Aorta (tissue), 5 donors: ENCODE measurements at regions not wholly inside any gene's neighbourhood (a gene's known extent, or its start where the extent isn't known, plus 50 kb on each side); places are given as distances from the start of the nearest gene placed in this dataset.
A peak's percentile ranks its signal among the peaks of the same experiment; 100 is the strongest.

ENCODE experiments used
- ATAC-seq: fragments of 200-7000 bp; cut with Tn5 transposase; one replicate; pipeline ENCODE4 v1.9.1; 2022; ENCODE audit warnings: moderate library complexity; ENCODE audit not compliant: low FRiP score
- DNase-seq, 2 donors: peaks; one replicate each; pipeline ENCODE4 v3.0.0-alpha.2; 2020
- H3K27ac ChIP-seq, 2 donors: one replicate each; pipeline ENCODE4 v1.5.1; 2013; ENCODE audit warnings: low read length in 2 of 2, mild to moderate bottlenecking in 2 of 2, moderate library complexity in 2 of 2, control low read depth in 1 of 2, inconsistent platforms in 1 of 2, low read depth in 1 of 2
- H3K27me3 ChIP-seq, 2 donors: one replicate each; pipeline ENCODE4 v1.6.1; 2013; ENCODE audit warnings: control low read depth in 1 of 2, low read length in 1 of 2, mild to moderate bottlenecking in 1 of 2, moderate library complexity in 1 of 2; ENCODE audit not compliant: insufficient read depth in 2 of 2, control insufficient read depth in 1 of 2
- H3K36me3 ChIP-seq, 2 donors: one replicate each; pipeline ENCODE4 v1.6.1; 2013; ENCODE audit warnings: control low read depth in 1 of 2, low read length in 1 of 2, mild to moderate bottlenecking in 1 of 2; ENCODE audit not compliant: insufficient read depth in 2 of 2, control insufficient read depth in 1 of 2
- H3K4me1 ChIP-seq, 2 donors: one replicate each; pipeline ENCODE4 v1.6.1; 2013; ENCODE audit warnings: low read length in 2 of 2, control low read depth in 1 of 2, mild to moderate bottlenecking in 1 of 2, moderate library complexity in 1 of 2; ENCODE audit not compliant: insufficient read depth in 2 of 2, control insufficient read depth in 1 of 2
- H3K4me3 ChIP-seq, 2 donors: one replicate each; pipeline ENCODE4 v1.5.1; 2013; ENCODE audit warnings: low read length in 2 of 2, control low read depth in 1 of 2, mild to moderate bottlenecking in 1 of 2
- H3K9me3 ChIP-seq: one replicate; pipeline ENCODE4 v1.6.1; 2013; ENCODE audit warnings: mild to moderate bottlenecking, low read length; ENCODE audit not compliant: control insufficient read depth
- WGBS, 2 donors: extraction: QIAGEN DNeasy Blood & Tissue Kit; methylation state at CpG; one replicate each; pipeline ENCODE4 v1.1.7; 2013; 5-methylcytosine and 5-hydroxymethylcytosine counted together
- intact Hi-C, 2 donors: fragments of 100-400 bp; cut with DNase I; formaldehyde crosslinking; loops; one replicate each; pipeline versions ENCODE4 v1.14.2 to v1.15.0; 2022
- donor health status: healthy with polysubstance abuse.
- donor health status: Bipolar disorder and iron deficiency.
- donor health status: DM: no; HTN: no; CAD: no.
- donor health status: DM: no; HTN: no; CAD: no.
- donor health status: DM: yes; HTN: yes; CAD: no.

GRCh38 chr3:144109944-144110343, 138.3 kb downstream of the DIPK2A start:
- ATAC-seq (peak; percentile 42), DNase-seq (no peak)
- H3K27me3 ChIP-seq: no peaks in the 10 kb centered on the region
- H3K27ac ChIP-seq: no peak overlapping the region
- no peaks in the 10 kb centered on the region for H3K36me3 ChIP-seq
- intact Hi-C loops: loop anchor here (5.0 to 10.0 kb wide), 2 partner anchors 53 to 135 kb away; partner anchors contain the start of gene DIPK2A (in 1 of the 2)
- peaks cover 0 to 3% of the 10 kb centered on the region in 2 donors for H3K4me1 ChIP-seq
- H3K9me3 ChIP-seq: no peaks in the 10 kb centered on the region
- no peak overlapping the region for H3K4me3 ChIP-seq
- WGBS, 2 donors: 47 to 55% methylated on average over 3 of the region's 3 CpGs

- H3K36me3 ChIP-seq: no peaks in the 10 kb centered on the region
- no peak for ATAC-seq
- H3K4me3 ChIP-seq: no peak overlapping the region
- no peak for DNase-seq
- H3K4me1 ChIP-seq: peaks cover 0 to 3% of the 10 kb centered on the region in 2 donors
- H3K9me3 ChIP-seq: no peaks in the 10 kb centered on the region
- H3K27me3 ChIP-seq: no peaks in the 10 kb centered on the region
- intact Hi-C loops: loop anchor here (5.0 to 10.0 kb wide), 2 partner anchors 55 to 137 kb away; partner anchors contain the start of gene DIPK2A (in 1 of the 2)
- no peak overlapping the region for H3K27ac ChIP-seq
- WGBS, 2 donors: 4 to 9% methylated on average over 2 of the region's 2 CpGs
These were observed 140.4 kb downstream of the DIPK2A start for GRCh38 chr3:144112036-144112435.

DNA sequence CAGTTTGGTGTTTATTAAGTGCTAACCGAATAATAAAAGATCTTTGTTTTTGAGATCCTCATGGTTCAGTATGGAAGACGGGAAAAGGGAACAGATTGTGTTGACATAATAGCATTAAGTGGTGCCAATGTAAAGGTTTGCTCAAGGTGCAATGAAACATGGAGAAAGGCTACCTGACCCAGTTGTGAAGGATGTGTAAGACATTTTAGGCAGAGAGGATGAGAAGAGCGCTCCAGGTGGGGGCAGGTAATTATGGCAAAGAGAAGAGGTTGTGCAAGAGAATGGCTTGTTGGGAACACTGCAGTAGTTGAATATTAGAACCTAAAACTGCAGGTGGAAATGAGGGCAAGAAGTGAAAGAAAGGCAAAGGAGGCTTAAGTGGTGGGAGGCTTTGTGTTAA, 140.8 kb downstream of the DIPK2A start:
- ATAC-seq (no peak), DNase-seq (no peak)
- Histone ChIP-seq H3K27me3 (no peaks in the 10 kb centered on the region), H3K4me3 (no peak overlapping the region), H3K9me3 (no peaks in the 10 kb centered on the region), H3K4me1 (peaks cover 0 to 3% of the 10 kb centered on the region in 2 donors), H3K27ac (no peak overlapping the region), H3K36me3 (no peaks in the 10 kb centered on the region)
- 50% methylated on average over 3 of the region's 3 CpGs for WGBS, 2 donors
- intact Hi-C loops: loop anchor here (5.0 to 10.0 kb wide), 2 partner anchors 55 to 138 kb away; partner anchors contain the start of gene DIPK2A (in 1 of the 2)

DNA sequence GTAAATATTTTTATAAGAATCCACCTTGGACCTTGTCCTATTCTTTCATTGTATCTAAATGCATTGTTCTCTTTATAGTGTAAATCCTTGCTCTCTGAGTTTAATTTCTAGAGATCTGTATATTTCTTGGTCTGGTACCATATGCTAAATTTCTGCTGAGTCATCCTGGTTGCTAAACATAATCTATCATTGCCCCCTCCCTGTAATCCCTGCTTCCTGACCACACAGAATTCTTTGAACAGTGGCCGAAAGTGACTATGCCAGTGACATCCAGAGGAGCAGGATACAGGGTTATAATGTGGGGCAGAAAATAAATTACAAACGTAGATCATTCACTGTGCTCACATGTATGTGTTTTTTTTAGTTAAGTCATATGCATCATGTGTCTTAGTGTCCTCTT, 143.1 kb downstream of the DIPK2A start:
- Histone ChIP-seq H3K4me3 (no peak overlapping the region), H3K27ac (no peak overlapping the region), H3K27me3 (no peaks in the 10 kb centered on the region), H3K4me1 (peaks cover 0 to 3% of the 10 kb centered on the region in 2 donors), H3K9me3 (no peaks in the 10 kb centered on the region), H3K36me3 (no peaks in the 10 kb centered on the region)
- 70 to 72% methylated on average over 2 of the region's 2 CpGs for WGBS, 2 donors
- intact Hi-C loops: loop anchor here (5.0 to 10.0 kb wide), 2 partner anchors 57 to 140 kb away; partner anchors contain the start of gene DIPK2A (in 1 of the 2)
- ATAC-seq (no peak), DNase-seq (no peak)

- no peaks in the 10 kb centered on the region for H3K4me1 ChIP-seq
- no peaks in the 10 kb centered on the region for H3K9me3 ChIP-seq
- no peak overlapping the region for H3K27ac ChIP-seq
- ATAC-seq (no peak), DNase-seq (no peak)
- H3K27me3 ChIP-seq: no peaks in the 10 kb centered on the region
- no peak overlapping the region for H3K4me3 ChIP-seq
- 56 to 70% methylated on average over 1 of the region's 1 CpG for WGBS, 2 donors
- intact Hi-C loops: loop anchor here in 1 of 2 donors (10.0 kb wide), 1 partner anchor 145 kb away; the partner anchor contains the start of gene DIPK2A
- no peaks in the 10 kb centered on the region for H3K36me3 ChIP-seq
These were observed 148.0 kb downstream of the DIPK2A start for GRCh38 chr3:144119633-144120032.

DNA sequence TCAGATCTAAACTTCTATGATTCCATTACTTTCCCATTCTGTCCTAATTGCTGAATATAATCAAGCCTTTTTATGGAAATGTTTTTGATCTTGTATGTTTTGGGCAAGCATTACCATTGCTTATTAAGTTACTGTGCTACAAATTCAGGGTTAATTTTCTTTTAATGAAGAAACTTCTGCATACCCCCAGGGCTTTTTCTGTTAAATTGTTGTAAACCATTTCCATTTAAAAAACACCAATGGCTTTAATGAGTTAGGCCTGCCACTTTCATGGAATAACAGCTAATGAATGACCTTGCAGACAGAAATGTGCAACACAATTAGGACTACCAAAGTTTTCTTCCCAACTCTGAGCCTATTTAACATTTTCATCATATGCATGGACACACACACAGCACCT, 150.0 kb downstream of the DIPK2A start:
- ATAC-seq (no peak), DNase-seq (no peak)
- H3K4me1 ChIP-seq: no peaks in the 10 kb centered on the region
- peaks cover 1% of the 10 kb centered on the region for H3K9me3 ChIP-seq
- no peak overlapping the region for H3K4me3 ChIP-seq
- H3K36me3 ChIP-seq: no peaks in the 10 kb centered on the region
- no peaks in the 10 kb centered on the region for H3K27me3 ChIP-seq
- H3K27ac ChIP-seq: no peak overlapping the region
- intact Hi-C loops: no loop called here

DNA sequence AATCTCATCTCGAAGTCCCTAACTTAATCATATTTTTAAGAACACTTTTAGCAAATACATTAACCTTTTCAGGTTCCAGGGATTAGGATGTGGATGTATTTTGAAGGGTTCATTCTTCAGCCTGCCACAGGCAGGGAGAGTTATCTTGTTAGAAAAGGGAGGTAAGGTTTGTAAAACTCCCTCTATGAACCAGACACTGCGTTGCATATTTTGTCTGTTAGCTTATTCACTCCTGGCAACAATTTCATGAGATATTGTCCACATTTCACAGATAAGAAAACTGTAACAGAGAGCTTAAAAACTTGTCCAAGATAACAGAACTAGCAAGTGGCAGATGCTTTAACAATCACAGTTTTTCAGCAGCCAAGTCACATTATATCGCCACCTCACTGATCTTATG, 155.4 kb downstream of the DIPK2A start:
- intact Hi-C loops: no loop called here
- WGBS, 2 donors: 27 to 36% methylated on average over 3 of the region's 3 CpGs

DNA sequence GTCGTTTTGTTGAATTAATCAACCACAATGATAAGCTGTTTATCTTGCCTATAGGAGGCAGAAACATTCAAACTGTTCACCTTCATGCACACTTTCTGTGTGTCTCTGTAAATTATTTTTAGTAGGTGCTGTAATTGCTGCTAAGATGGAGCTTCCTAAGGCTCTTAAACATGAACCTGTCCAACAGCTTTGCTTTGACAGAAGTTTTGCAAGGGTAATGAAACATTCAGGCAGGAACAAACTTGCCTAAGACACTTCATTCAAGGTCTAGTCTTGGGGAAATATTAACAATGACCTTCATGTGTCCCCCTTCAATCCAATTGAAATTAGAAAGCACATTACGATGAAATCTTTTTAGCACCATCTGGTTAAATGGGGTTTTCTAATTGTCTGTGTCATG, 156.1 kb downstream of the DIPK2A start:
- ATAC-seq (no peak), DNase-seq (no peak)
- WGBS, 2 donors: 79 to 80% methylated on average over 2 of the region's 2 CpGs
- H3K4me3 ChIP-seq: no peak overlapping the region
- intact Hi-C loops: no loop called here
- no peaks in the 10 kb centered on the region for H3K36me3 ChIP-seq
- H3K4me1 ChIP-seq: no peaks in the 10 kb centered on the region
- no peak overlapping the region for H3K27ac ChIP-seq
- H3K27me3 ChIP-seq: no peaks in the 10 kb centered on the region
- peaks cover 1% of the 10 kb centered on the region for H3K9me3 ChIP-seq

More for the DNA sequence above, 155.4 kb downstream of the DIPK2A start:
- no peak overlapping the region for H3K27ac ChIP-seq
- ATAC-seq: no peak
- no peaks in the 10 kb centered on the region for H3K27me3 ChIP-seq
- no peak overlapping the region for H3K4me3 ChIP-seq
- H3K9me3 ChIP-seq: peaks cover 1% of the 10 kb centered on the region
- no peak for DNase-seq
- H3K36me3 ChIP-seq: no peaks in the 10 kb centered on the region
- no peaks in the 10 kb centered on the region for H3K4me1 ChIP-seq

- no peaks in the 10 kb centered on the region for H3K27me3 ChIP-seq
- ATAC-seq: no peak
- WGBS, 2 donors: 21 to 22% methylated on average over 6 of the region's 6 CpGs
- H3K4me3 ChIP-seq: peak overlapping the region; percentile 24 to 31
- intact Hi-C loops: no loop called here
- peak overlapping the region in 1 of 2 donors; percentile 14 for H3K27ac ChIP-seq
- no peaks in the 10 kb centered on the region for H3K4me1 ChIP-seq
- H3K9me3 ChIP-seq: peaks cover 1% of the 10 kb centered on the region
- DNase-seq: no peak
- no peaks in the 10 kb centered on the region for H3K36me3 ChIP-seq
These were observed 156.7 kb downstream of the DIPK2A start for GRCh38 chr3:144128108-144128892.
